PC-3 (cell line): ENCODE measurements at regions not wholly inside any gene's neighbourhood (a gene's known extent, or its start where the extent isn't known, plus 50 kb on each side); places are given as distances from the start of the nearest gene placed in this dataset.

Experiments used
- ATAC-seq: fragments of 200-7000 bp; cut with Tn5 transposase; 2 replicates; pipeline ENCODE4 v1.9.1; 2020; ENCODE audit warnings: mild to moderate bottlenecking, moderate library complexity
- BruUV-seq: library from RNA; stranded (reverse); fragments of 400-500 nt; replicated peaks from 2 replicates; lab custom pipeline; 2021; lab: Mats Ljungman, UMichigan
- CTCF ChIA-PET: fragments of 300-600 bp; sonication (Branson Sonifier 250); formaldehyde crosslinking; loops from one replicate; lab custom pipeline; 2022; ENCODE audit warnings: antibody characterized with exemption; lab: Charles Lee
- POLR2A ChIA-PET: fragments of 300-600 bp; sonication (Branson Sonifier 250); formaldehyde crosslinking; loops from one replicate; lab custom pipeline; 2022; ENCODE audit warnings: antibody characterized with exemption; ENCODE audit not compliant: unreplicated experiment; lab: Charles Lee
- DNase-seq: peaks from one replicate; pipeline ENCODE4 v3.0.0-alpha.2; 2015
- H2AFZ ChIP-seq: fragments of 300-600 bp; sonication (generic); 2 replicates; pipeline ENCODE4 v1.6.0; 2016; ENCODE audit warnings: antibody characterized with exemption, low read length
- H3F3A ChIP-seq: fragments of 300-600 bp; sonication (generic); one replicate; pipeline ENCODE4 v1.6.0; 2017; ENCODE audit warnings: antibody characterized with exemption, low read length, control low read depth, mild to moderate bottlenecking; ENCODE audit not compliant: unreplicated experiment
- H3K27ac ChIP-seq: fragments of 300-600 bp; sonication (generic); 2 replicates; pipeline ENCODE4 v1.5.1; 2016; ENCODE audit warnings: mild to moderate bottlenecking, low read length
- H3K27me3 ChIP-seq: fragments of 300-600 bp; sonication (generic); 2 replicates; pipeline ENCODE4 v1.6.1; 2016; ENCODE audit warnings: low read length, mixed read lengths
- H3K36me3 ChIP-seq: fragments of 300-600 bp; sonication (generic); 2 replicates; pipeline ENCODE4 v1.6.1; 2016; ENCODE audit warnings: low read depth, mixed run types, low read length, mixed read lengths
- H3K4me1 ChIP-seq: fragments of 300-600 bp; sonication (generic); 2 replicates; pipeline ENCODE4 v1.5.1; 2016; ENCODE audit warnings: low read length; ENCODE audit not compliant: insufficient read depth
- H3K4me2 ChIP-seq: fragments of 300-600 bp; sonication (generic); 2 replicates; pipeline ENCODE4 v1.6.0; 2016; ENCODE audit warnings: low read length
- H3K4me3 ChIP-seq: fragments of 300-600 bp; sonication (generic); 2 replicates; pipeline ENCODE4 v1.5.1; 2016; ENCODE audit warnings: mild to moderate bottlenecking, low read length, mixed read lengths
- H3K79me2 ChIP-seq: fragments of 300-600 bp; sonication (generic); 2 replicates; pipeline ENCODE4 v1.6.1; 2017; ENCODE audit warnings: low read length, mixed read lengths
- H3K9ac ChIP-seq: fragments of 300-600 bp; sonication (generic); 2 replicates; pipeline ENCODE4 v1.6.0; 2016; ENCODE audit warnings: mild to moderate bottlenecking, low read length
- H3K9me2 ChIP-seq: fragments of 300-600 bp; sonication (generic); replicated peaks from 2 replicates; pipeline ENCODE4 v1.6.1; 2016; ENCODE audit warnings: mixed run types, low read length, mixed read lengths
- H3K9me3 ChIP-seq: fragments of 300-600 bp; sonication (generic); 2 replicates; pipeline ENCODE4 v1.6.1; 2016; ENCODE audit warnings: low read length, mixed read lengths
- H4K20me1 ChIP-seq: fragments of 300-600 bp; sonication (generic); 2 replicates; pipeline ENCODE4 v1.6.1; 2016; ENCODE audit warnings: low read length, mixed read lengths
- CTCF ChIP-seq: fragments of 300-600 bp; sonication (generic); conservative IDR thresholded peaks from 2 replicates; pipeline ENCODE4 v1.5.1; 2017; ENCODE audit warnings: antibody characterized with exemption, low read depth, mild to moderate bottlenecking, low read length
- EZH2 ChIP-seq: fragments of 300-600 bp; sonication (generic); IDR thresholded peaks from one replicate; pipeline ENCODE4 v1.6.1; 2017; ENCODE audit warnings: antibody characterized with exemption, mild to moderate bottlenecking, low read length; ENCODE audit not compliant: unreplicated experiment
- EZH2phosphoT487 ChIP-seq: fragments of 300-600 bp; sonication (generic); IDR thresholded peaks from 2 replicates; pipeline ENCODE4 v1.6.1; 2018; ENCODE audit warnings: mild to moderate bottlenecking, antibody characterized with exemption, low read length, borderline replicate concordance
- intact Hi-C: fragments of 100-400 bp; cut with micrococcal nuclease; formaldehyde crosslinking; loops from 2 replicates; pipeline ENCODE4 v1.9.0; 2023

DNA sequence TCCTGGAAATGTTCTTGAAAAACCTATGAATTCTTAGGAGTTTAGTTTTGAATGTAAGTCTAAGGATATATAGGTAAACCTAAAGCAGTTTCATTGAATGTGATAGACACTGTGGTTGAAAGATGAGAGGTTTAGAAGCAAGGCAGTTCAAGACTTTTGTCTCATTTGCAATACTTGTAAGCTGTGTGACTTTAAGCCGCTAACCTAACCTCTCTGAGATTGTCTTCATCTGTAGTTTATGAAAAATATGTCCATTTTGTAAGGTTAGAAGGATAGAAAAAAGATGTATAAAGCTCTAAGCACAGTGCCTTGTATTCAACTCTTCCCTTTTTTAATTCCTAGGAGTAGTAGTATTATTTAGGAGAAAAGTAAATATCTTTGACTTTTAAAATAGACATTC lies 306.6 kb upstream of the ARRDC4 start:
- no peak overlapping the region for H3K4me2 ChIP-seq
- ChIA-PET POLR2A (no interaction called here), CTCF (no interaction called here)
- H3K27ac ChIP-seq: no peak overlapping the region
- H3K4me1 ChIP-seq: no peaks in the 10 kb centered on the region
- H2AFZ ChIP-seq: no peak overlapping the region
- H4K20me1 ChIP-seq: no peaks in the 10 kb centered on the region
- no peaks in the 10 kb centered on the region for H3K9me2 ChIP-seq
- no peak for TF ChIP-seq EZH2
- BruUV-seq: no TSS peak
- peaks cover 21% of the 10 kb centered on the region for H3K27me3 ChIP-seq
- no peaks in the 10 kb centered on the region for H3F3A ChIP-seq
- no peak overlapping the region for H3K9ac ChIP-seq
- H3K79me2 ChIP-seq: no peaks in the 10 kb centered on the region
- H3K36me3 ChIP-seq: no peaks in the 10 kb centered on the region
- no peak overlapping the region for H3K4me3 ChIP-seq
- no peak for DNase-seq
- no peak for ATAC-seq
- intact Hi-C loops: no loop called here
- no peaks in the 10 kb centered on the region for H3K9me3 ChIP-seq

- ChIA-PET POLR2A (no interaction called here), CTCF (no interaction called here)
- intact Hi-C loops: no loop called here
- no peaks in the 10 kb centered on the region for H4K20me1 ChIP-seq
- peaks cover 21% of the 10 kb centered on the region for H3K27me3 ChIP-seq
- no peaks in the 10 kb centered on the region for H3K79me2 ChIP-seq
- H3K4me2 ChIP-seq: no peak overlapping the region
- H3K9me2 ChIP-seq: no peaks in the 10 kb centered on the region
- no peaks in the 10 kb centered on the region for H3F3A ChIP-seq
- H2AFZ ChIP-seq: no peak overlapping the region
- no peak overlapping the region for H3K27ac ChIP-seq
- no peaks in the 10 kb centered on the region for H3K4me1 ChIP-seq
- no peak overlapping the region for H3K9ac ChIP-seq
- H3K36me3 ChIP-seq: no peaks in the 10 kb centered on the region
- H3K9me3 ChIP-seq: no peaks in the 10 kb centered on the region
- DNase-seq: no peak
- BruUV-seq: no TSS peak
- no peak overlapping the region for H3K4me3 ChIP-seq
- TF ChIP-seq EZH2 (no peak), CTCF (no peak), EZH2phosphoT487 (no peak)
- ATAC-seq: no peak
Measured at GRCh38 chr15:97654481-97655076, 305.9 kb upstream of the ARRDC4 start.

GRCh38 chr15:97661796-97662195 lies 298.7 kb upstream of the ARRDC4 start:
- H3K9ac ChIP-seq: no peak overlapping the region
- H3K4me3 ChIP-seq: no peak overlapping the region
- no peak overlapping the region for H3K27ac ChIP-seq
- no peaks in the 10 kb centered on the region for H3K9me3 ChIP-seq
- H2AFZ ChIP-seq: no peak overlapping the region
- no peak overlapping the region for H3K4me2 ChIP-seq
- no peaks in the 10 kb centered on the region for H3F3A ChIP-seq
- no peaks in the 10 kb centered on the region for H3K79me2 ChIP-seq
- CTCF ChIA-PET: no interaction called here
- no peaks in the 10 kb centered on the region for H3K27me3 ChIP-seq
- TF ChIP-seq CTCF (no peak), EZH2 (no peak), EZH2phosphoT487 (no peak)
- no TSS peak for BruUV-seq
- DNase-seq (no peak), ATAC-seq (no peak)
- POLR2A ChIA-PET: no interaction called here
- no peaks in the 10 kb centered on the region for H3K4me1 ChIP-seq
- intact Hi-C loops: no loop called here
- H3K36me3 ChIP-seq: no peaks in the 10 kb centered on the region
- H4K20me1 ChIP-seq: no peaks in the 10 kb centered on the region
- no peaks in the 10 kb centered on the region for H3K9me2 ChIP-seq
